ENCODE measurements at regions not wholly inside any gene's neighbourhood (a gene's known extent, or its start where the extent isn't known, plus 50 kb on each side); places are given as distances from the start of the nearest gene placed in this dataset.

- no peak for DNase-seq
These were observed 288.1 kb downstream of the EPHA4 start for GRCh38 chr2:221283896-221284545.

GRCh38 chr2:221285148-221285547, 287.0 kb downstream of the EPHA4 start:
- no peak for DNase-seq

- DNase-seq: no peak
These were observed 285.7 kb downstream of the EPHA4 start for GRCh38 chr2:221286406-221286805.

- no peak for DNase-seq
These were observed 282.7 kb downstream of the EPHA4 start for GRCh38 chr2:221289389-221289788.

- DNase-seq: no peak
These were observed 282.3 kb downstream of the EPHA4 start for GRCh38 chr2:221289846-221290245.

GRCh38 chr2:221293949-221294742, 278.0 kb downstream of the EPHA4 start:
- no peak for DNase-seq

- no peak for DNase-seq
These were observed 267.2 kb downstream of the EPHA4 start for GRCh38 chr2:221304916-221305315.

GRCh38 chr2:221308507-221309066, 263.5 kb downstream of the EPHA4 start:
- no peak for DNase-seq

- no peak for DNase-seq
These were observed 262.1 kb downstream of the EPHA4 start for GRCh38 chr2:221309892-221310583.

GRCh38 chr2:221310730-221311129, 261.4 kb downstream of the EPHA4 start:
- DNase-seq: no peak

GRCh38 chr2:221312634-221313033, 259.5 kb downstream of the EPHA4 start:
- DNase-seq: no peak

GRCh38 chr2:221314786-221315185, 257.3 kb downstream of the EPHA4 start:
- no peak for DNase-seq

- DNase-seq: no peak
These were observed 253.6 kb downstream of the EPHA4 start for GRCh38 chr2:221318376-221319130.

GRCh38 chr2:221322741-221323140, 249.4 kb downstream of the EPHA4 start:
- no peak for DNase-seq

GRCh38 chr2:221323513-221323912, 248.6 kb downstream of the EPHA4 start:
- DNase-seq: no peak

- DNase-seq: no peak
These were observed 241.7 kb downstream of the EPHA4 start for GRCh38 chr2:221330436-221330835.

- no peak for DNase-seq
These were observed 237.5 kb downstream of the EPHA4 start for GRCh38 chr2:221334481-221335218.

GRCh38 chr2:221335219-221335752, 236.8 kb downstream of the EPHA4 start:
- DNase-seq: no peak

- DNase-seq: no peak
These were observed 235.1 kb downstream of the EPHA4 start for GRCh38 chr2:221336967-221337366.

- no peak for DNase-seq
These were observed 234.0 kb downstream of the EPHA4 start for GRCh38 chr2:221337957-221338685.

- DNase-seq: no peak
These were observed 229.7 kb downstream of the EPHA4 start for GRCh38 chr2:221342388-221342787.

All from activated naive CD4-positive, alpha-beta T cell treated with Interleukin-2 at 50 U/mL for 16 hours (primary cell).